ENCODE measurements at regions not wholly inside any gene's neighbourhood (a gene's known extent, or its start where the extent isn't known, plus 50 kb on each side); places are given as distances from the start of the nearest gene placed in this dataset.

DNA sequence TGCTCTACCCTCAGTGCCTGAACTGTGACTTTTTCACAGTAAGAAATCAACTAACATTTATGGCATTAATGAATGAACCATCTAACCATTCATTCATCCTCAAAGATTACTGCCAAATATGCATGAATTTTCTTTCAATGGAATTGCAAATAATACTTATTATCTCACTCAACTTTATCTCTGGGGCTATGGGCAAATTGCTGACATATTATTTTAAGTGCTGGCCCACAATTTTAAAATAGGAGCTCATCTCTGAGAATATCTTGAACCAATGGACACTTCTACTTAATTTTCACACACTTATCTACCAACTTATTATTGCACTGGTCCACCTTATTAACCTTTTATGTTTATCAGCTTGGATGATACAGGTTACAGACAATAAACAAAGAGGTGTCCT is 182.8 kb downstream of the RBM43 start:
- DNase-seq = no peak

DNA sequence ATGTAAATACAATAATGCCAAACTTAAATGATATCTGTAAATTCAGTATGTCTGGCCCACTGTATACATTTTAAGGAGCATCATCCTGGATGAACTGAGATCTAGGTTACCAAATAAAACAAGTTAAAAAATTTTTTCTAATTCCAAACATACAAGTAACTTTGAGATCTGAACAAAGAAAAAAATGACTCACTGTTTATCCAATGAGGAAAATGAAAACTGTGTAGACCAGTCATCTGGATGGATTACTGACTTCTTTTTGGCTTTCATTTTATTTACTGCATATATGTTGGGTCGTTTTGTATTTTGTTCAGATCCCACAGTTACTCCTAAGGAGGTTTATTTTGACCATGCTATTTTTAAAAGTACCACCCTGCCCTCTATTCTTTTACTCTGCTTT is 189.8 kb downstream of the RBM43 start:
- no peak for DNase-seq

DNA sequence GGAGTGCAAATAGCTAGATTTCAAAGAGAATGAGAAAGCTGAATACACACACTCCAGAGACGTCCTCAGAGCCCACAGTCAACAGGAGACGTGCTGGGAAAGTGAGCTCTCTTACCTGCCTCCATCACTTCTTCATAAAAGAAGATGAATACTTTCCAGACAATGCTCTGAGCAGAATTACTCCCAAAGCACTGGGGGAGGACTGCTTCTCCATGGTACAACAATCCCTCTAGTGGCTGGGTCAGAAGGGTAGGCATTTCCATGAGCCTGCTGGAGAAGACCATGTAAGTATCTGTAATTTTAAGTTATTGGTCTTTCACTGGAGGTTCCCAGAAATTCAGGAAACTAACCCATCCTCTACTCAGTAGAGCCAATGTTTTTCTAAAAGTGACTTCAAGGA is 190.3 kb downstream of the RBM43 start:
- DNase-seq = no peak

DNA sequence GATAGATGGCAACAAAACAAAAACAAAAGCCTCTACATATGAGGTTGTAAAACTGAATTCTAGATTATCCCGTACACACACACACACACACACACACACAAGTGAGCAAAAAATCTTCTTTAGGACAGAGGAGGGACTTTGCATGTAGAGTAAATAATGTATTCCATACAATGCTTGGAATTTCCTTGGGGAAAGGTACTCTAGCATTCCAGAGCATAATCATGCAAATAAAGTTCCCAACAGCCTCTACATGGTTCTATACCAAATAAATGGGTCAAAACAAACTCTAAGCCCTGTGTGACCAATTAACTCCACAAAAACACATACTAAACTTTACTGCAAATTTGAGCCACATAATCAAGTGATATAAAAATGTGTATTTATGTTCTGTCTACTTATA is 191.4 kb downstream of the RBM43 start:
- DNase-seq = no peak

DNA sequence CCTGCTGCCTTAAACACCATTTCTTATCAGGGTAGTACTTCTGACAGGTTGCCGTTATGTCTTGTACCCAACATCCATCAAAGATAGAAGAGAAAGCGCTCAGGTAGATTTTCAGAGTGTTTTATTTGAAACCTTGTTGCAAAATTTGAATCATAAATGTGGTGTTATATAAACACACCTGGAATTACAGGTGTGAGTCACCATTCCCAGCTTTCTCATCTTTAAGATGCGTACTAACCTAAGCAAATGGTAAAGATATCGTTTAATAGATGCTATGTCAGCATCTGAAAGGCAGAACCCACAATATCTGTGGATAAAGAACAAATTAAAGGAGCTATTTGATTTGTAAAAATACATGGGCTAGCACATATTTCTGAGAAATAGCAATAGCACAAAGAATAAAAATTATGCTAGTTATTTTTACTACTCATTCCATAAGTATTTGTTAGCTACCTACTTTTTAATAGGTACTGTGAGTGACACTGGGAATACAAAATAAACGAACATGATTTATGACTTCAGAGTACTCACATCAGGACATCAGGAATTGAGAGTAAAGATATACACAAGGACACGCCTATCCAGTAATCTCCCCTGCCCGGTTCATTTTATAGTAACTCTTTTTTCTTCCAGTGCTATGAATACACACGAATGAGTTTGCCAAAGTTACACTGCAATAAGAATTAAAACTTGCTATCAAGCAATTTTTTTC is 193.8 kb downstream of the RBM43 start:
- DNase-seq = no peak

DNA sequence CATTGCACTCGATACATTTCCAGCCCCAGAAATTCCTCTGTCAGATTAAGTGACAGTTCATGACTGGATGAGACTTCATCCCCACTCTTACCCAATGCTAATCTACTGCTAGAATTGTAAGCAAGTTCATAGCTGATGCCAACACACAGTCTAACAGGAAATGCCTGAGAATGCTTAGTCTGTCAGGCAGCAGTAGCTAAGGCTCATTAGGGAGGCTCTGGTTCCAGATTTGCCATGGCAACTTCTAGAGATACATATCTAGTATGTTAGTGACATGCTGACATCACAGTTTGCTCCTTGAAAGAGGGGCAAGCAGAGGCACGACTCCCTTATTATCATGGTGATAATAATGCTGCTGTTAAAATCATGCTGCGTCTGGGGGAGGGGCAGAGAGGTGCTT is 198.4 kb downstream of the RBM43 start:
- no peak for DNase-seq

DNA sequence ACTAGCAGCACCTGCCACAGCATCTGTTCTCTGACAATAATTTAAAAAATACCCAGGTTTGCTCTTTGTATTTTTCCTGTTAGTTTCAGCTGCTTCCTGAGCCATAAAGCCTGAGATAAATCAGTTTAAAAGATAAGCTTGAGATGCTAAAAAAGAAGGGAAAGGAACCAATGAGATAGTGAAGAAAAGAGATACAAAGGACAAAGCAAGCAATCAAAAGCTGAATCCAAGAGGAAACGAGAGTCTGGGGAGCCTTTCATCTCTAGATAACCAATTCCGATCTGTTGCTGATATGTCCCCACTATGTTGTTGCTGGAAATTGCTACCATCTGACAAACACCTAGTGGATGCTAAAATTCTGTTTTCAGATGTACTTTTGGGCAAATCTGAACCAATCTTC is 201.4 kb downstream of the RBM43 start:
- DNase-seq = no peak

DNA sequence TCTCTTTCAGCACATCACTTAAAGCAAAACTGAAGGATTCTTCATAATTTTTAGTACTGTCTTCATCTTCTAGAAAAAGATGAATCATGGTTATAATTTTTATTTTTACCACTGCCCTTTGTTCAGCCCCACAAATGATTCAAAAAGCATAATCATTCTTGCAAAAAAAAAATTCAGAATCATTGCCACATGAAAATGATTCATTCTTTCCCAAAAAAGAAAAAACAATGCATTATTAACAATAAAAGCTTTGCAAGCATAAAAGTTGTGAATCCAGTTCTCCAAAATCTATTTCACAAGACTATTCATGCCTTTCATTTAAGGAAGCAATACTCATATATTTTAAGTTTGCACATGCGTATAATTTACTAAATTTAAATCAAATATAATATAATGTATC is 204.8 kb downstream of the RBM43 start:
- no peak for DNase-seq

DNA sequence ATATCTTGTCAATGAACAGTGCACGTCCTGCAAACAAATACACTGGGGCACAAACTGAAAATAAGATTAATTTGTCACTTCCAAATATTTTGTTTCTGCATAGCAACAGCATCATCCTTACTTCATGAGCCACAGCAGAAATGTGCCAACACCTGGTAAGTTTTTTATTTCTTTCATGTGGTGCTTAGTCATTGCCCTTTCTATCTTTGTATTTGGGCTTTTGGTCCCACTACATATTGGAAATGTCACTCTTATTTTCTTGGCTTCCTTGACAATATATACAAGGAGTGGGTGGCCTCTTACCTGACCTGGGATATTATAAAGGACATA is 208.0 kb downstream of the RBM43 start:
- no peak for DNase-seq

DNA sequence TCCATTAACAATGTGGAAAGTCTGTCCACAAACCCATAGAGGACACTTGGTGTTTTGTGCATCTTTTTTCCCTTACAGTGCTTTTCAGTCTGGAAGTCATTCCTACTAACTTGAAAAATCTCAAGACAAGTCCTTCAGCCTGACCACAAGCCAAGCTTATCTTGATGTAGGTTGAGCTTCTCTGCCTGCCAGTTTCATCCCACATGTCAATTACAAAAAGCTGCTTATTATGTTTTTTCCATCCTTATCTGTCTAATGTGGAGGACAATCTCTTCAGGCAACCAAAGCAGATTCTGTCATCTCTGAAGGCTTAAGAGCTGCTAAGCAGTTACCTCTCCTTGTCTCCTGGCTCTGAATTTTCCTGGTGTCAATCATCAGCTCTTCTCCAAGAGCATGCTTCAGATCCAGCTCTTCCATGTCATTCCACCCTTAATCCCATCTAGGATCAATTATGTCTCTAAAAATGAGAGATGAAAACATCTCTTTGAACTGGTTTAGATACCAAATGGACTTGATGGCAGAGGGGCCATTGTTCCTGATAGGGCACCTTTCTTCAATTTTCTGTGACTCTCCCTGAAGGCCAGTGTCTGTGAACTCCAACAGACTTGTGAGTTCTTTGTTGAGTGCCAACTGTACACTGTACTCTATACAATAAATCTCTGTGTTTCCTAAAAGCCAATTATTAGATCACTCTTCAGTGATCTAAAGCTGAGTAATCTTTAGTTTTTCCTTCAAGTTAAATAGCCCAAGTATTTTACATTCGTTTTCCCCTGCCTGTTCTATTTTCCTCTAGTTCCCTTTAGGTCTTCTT is 208.6 kb downstream of the RBM43 start:
- no peak for DNase-seq

DNA sequence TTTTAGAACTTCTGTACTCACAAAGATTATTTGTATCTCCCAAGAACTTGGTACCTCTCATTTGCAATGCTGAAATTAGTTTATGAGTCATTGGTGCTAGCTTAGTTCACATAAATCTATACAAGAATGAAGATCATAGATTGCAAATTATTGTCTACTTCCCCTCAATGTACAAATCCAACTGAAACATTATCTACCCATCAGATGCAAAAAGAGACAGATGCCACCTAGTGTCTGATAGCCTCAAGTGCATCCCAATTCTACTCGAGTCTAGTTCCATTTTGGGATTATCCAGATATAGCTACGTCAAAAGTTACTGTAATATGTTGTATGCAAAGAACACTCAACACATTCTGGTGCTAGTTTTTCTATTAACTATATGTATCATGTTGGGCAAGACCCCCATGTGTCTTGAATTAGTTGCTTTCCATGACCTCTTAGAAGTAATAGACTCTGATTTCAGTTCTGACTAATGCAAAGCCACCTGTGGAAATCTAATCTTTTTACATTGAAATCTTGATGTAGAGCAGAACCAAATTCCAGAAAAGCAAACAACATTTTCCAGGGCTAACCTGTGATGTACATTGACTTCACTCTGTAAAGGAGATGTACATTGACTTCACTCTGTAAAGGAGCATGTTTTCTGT is 210.0 kb downstream of the RBM43 start:
- peak; percentile 6 for DNase-seq

DNA sequence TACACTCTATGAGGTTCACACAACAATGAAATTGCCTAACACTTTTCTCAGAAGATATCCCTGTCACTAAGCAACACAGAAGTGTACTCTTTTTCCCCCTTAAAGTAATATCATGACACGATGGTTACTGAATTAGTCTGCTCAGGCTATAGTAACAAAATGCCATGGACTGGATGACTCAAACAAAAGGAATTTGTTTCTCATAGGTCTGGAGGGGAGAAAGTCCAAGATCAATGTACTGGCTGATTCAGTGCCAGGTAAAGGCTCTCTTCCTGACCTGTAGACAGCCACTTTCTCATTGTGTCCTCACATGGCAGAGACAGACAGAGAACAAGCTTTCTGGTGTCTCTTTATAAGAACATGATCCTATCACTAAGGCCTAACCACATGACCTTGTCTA is 211.9 kb downstream of the RBM43 start:
- DNase-seq = no peak

DNA sequence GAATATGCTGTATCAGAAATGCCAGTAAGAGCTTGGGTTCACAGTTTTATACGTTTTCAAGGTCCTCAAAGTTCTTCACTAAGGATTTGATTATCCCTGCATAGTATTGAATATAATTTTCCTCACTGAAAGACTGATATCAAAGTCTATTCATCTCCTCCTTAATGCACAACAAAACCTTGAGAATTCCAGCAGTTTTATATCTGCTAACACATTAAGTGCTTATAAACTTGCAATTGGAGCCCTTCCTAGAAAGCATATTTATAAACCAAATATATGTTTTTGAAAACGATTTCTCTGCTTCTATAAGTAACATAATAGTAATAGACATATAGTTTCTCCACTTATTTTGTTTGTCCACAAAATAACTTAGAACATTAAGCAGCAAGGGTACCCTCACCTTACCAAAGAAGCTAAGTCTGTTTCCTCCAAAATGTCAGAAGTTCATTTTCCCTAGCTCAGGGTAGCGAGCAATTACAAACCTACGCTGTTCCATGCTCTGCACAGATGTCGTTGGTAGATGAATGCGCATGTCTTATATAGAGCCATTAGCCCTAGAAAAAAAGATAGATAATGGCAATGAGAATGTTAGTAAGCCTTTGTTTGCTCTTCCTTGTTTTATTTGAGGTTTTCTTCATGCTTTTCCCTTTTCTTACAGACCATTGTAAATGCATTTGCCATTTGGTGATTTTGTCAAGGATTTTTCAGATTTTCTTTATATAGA is 213.2 kb downstream of the RBM43 start:
- no peak for DNase-seq

DNA sequence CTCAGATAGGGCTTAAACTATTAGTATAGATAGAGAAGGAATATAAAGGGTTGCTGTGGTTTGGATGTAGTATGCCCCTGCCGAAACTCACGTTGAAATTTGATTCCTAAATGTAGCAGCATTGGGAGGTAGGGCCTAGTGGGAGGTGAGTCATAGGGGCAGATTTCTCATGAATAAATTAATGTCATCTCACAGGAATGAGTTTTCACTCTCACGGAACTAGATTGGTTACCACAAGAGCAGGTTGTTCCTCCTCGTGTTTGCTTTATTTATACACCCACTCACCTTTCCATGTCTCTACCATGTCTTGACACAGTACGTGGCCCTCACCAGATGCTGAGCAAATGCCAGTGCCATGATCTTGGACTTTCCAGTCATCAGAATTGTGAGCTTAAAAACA is 218.2 kb downstream of the RBM43 start:
- peak; percentile 6 for DNase-seq

DNA sequence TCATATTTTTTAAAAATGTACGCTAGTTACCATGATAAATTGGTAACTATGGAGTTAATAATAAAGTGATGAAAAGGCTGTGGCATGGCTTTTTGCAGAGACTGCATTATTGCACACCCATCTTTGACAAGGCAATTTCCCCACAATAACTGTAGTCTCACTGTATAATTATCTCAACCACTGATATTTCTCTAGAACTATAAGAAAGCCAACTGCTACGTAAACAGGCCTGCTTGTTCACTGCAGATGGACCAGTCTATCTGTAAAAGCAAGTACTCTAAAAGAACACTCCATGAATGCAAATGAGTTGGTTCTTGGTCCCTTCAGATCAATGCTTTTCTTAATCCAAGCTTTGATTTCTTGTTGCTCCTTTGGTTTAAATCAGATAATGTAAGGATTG is 218.7 kb downstream of the RBM43 start:
- DNase-seq = no peak

DNA sequence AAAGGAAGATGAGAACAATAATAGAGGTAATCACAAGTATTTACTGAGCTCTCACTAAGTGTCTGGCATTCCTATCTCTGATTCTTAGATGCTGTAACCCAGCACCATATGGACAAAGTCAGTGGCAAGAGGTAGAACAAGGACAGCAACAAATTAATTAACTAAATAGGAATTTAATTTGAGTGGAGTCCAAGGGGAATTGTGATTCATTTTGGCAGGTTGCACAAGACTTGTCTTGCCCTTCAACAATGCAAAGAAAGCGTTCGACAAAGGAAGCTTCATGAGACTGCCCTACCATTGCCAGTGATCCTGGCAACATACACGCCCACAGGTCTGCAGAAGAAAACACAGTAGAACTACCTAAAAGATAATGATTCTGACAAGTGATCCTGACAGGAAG is 221.6 kb downstream of the RBM43 start:
- DNase-seq = no peak

DNA sequence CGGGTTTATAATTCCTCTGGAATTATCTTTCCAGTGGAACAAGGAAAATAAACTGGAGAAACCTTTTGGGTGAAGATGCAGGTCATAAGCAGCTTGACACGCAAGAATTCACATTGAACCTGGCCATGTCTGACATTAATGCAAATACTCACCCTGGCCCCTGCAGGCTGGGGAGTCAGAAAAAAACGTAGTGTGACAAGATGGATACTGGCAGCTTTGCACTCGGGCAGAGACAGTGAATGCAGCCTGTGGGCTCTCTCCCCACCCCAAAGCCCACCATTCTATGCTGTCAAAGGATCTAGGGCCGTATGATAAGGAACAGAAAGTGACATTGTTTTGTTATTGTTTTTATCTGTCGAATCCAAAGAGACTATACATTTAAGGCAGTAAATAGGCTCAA is 223.1 kb downstream of the RBM43 start:
- DNase-seq = no peak

DNA sequence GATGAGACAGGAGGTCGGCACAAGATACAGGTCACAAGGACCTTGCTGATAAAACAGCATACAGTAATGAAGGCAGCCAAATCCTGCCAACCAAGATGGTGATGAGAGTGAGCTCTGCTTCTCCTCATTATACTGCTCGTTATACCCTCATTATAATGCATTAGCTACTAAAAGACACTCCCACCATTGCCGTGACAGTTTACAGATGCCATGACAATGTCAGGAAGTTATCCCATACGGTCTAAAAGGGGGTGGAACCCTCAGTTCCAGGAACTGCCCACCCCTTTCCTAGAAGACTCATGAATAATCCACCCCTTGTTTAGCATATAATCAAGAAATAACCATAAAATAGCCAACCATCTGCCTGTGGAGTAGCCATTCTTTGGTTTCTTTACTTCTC is 224.2 kb downstream of the RBM43 start:
- DNase-seq = no peak

DNA sequence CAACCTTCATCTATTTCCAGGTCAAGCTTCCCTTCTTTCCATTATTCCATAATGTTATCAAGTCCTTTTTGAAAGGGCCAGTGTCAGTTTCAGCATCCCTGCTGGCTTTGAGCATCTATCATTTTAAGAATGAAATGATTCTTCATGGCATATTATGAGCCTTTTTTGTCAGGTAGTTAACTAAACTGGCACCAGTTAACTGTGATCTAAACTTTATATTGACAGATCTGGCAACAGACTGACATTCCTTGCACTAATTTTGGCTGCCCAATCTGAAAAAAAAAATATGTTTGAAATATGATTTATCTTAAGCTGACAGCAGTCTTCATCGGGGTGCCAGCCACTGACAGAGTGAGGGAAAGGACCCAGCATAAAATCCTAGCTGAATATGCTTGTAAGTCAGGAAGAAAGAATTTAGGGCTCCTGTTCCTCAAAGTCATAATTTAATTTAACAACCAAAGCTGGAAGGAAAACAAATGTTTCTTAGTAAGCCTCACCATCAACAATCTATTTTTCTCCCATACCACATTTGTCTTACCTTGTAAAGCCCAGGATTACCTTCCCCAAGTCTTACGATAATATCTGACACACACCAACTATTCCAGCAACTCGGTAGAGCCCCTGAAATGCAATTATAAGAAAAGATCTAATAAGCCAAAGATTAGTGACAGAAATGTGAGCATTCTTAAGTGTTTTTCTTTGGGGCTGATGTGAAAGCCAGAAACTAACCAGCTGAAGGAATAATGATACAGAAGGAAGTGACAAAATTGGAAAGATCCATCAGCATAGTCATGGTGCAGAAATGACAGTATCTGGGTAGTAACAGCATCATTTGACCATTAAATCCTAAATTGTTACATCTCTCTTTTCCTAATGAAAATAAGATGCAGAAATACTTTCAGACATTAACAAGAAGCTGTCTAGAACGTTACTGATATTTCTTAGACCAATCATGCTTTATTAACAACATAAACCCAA is 228.1 kb downstream of the RBM43 start:
- DNase-seq = no peak

DNA sequence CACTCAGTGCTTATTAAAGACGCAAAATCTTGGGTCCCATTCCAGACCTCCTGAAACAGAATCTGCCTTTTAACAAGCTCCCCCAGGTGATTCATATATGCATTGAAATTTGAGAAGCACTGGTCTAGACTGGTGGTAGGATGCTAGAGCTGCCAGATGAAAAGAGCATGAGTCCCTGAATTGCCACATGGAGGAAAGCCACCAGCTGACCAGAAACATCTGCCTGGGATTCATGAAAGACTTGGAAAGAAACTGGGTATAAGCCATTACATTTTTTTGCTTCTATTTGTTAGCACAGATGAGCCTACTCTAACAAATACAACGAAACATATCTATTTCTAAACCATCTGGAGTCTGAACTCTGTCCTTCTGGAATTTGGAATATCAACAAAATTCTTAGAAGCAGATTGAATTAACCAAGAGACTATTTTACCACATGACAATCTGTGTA is 228.9 kb downstream of the RBM43 start:
- DNase-seq = no peak

DNA sequence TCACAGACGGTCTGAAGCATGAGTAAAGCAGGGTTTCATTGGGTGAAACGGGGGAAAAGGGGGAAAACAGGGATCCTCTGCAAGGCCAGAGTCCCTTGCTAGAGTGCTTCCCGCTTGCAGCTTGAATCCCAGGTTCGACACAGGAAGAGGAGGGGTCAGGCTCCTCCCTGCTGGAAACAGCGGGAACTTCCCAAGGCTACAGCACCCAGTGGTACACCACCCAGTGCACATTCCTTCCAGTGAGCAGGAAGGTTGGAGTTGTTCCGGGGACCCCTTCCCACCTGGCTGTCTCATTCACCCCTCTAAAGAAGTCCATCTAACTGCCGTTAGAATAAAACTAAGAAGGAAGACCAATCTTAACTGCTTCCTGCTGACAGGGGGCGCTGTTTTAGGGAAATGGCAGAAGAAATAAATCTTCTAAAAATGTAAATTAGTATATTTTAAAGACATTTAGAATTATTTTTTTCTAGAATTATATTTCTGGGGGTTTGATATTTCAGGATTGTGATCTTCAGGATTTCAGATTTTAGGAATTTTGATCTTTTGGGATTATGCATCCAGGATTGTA is 230.9 kb downstream of the RBM43 start:
- DNase-seq = no peak
